IPS DF 6.9 (cell line): ENCODE measurements at regions not wholly inside any gene's neighbourhood (a gene's known extent, or its start where the extent isn't known, plus 50 kb on each side); places are given as distances from the start of the nearest gene placed in this dataset.

Experiments used
- DNase-seq: peaks from one replicate; pipeline ENCODE4 v3.0.0-alpha.2; 2013; ENCODE audit warnings: low read depth, low spot score
- H3K27ac ChIP-seq: one replicate; pipeline ENCODE4 v1.5.1; 2013; ENCODE audit warnings: low read length, control low read depth
- H3K27me3 ChIP-seq: 2 replicates; pipeline ENCODE4 v1.6.1; 2013; ENCODE audit warnings: mild to moderate bottlenecking, low read length; ENCODE audit not compliant: control insufficient read depth, insufficient read depth
- H3K36me3 ChIP-seq: 2 replicates; pipeline ENCODE4 v1.6.1; 2013; ENCODE audit warnings: low read length; ENCODE audit not compliant: control insufficient read depth, insufficient read depth
- H3K4me1 ChIP-seq: 2 replicates; pipeline ENCODE4 v1.6.1; 2013; ENCODE audit warnings: low read length; ENCODE audit not compliant: control insufficient read depth, insufficient read depth
- H3K4me3 ChIP-seq: 2 replicates; pipeline ENCODE4 v1.5.1; 2013; ENCODE audit warnings: mild to moderate bottlenecking, low read length
- H3K9me3 ChIP-seq: 2 replicates; pipeline ENCODE4 v1.6.1; 2013; ENCODE audit warnings: low read length, inconsistent platforms; ENCODE audit not compliant: control insufficient read depth, insufficient read depth
- WGBS: extraction: QIAGEN DNeasy Blood & Tissue Kit; methylation state at CpG from one replicate; pipeline ENCODE4 v1.1.7; 2013; ENCODE audit warnings: mixed read lengths, missing lambda C conversion rate; ENCODE audit not compliant: insufficient read length, insufficient coverage; 5-methylcytosine and 5-hydroxymethylcytosine counted together

DNA sequence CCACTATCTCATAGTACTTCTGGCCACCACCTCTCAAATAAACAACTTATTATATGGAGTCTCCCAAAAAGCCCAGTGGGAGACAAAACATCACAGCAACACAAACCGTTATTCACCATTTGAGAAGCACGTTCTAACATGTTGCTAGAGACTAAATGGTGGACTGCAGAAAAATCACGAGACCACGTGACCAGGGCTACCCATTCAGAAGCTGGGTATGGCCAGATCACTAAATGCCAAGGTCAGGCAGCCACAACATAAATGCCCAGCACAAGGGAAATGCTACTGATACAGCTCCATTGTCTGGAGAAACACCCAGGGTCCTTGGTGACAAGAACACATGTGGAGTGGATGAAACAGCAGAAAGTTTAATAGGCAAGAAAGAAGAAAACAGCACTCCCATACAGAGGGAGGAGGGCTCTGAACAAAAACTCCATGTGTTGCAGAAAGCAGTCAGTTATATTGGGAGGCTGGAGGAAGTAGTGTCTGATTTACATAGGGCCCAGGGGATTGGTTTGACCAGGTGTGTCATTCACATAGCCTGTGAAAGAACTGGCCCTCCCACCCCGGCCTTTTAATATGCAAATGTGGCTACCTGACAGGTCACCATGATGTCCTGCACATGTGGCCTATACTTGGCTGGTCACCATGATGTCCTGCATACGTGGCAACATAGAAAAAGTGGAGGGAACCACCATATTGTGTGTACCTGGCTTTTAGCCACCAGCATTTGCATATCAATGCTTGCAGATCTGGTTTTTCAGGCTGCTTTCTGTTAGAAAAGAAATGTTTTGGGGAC lies 97.2 kb downstream of the TRIM36 start:
- DNase-seq: no peak
- H3K9me3 ChIP-seq: no peaks in the 10 kb centered on the region
- H3K27ac ChIP-seq: no peak overlapping the region
- no peak overlapping the region for H3K4me3 ChIP-seq
- H3K36me3 ChIP-seq: no peaks in the 10 kb centered on the region
- WGBS: no CpG with 5 or more reads among the region's 6 CpGs
- no peaks in the 10 kb centered on the region; the same call in 1 of the 2 replicates for H3K4me1 ChIP-seq
- no peaks in the 10 kb centered on the region for H3K27me3 ChIP-seq

- WGBS: no CpG with 5 or more reads among the region's 3 CpGs
- Histone ChIP-seq H3K27ac (no peak overlapping the region), H3K4me3 (no peak overlapping the region), H3K4me1 (no peaks in the 10 kb centered on the region; the same call in 1 of the 2 replicates), H3K9me3 (no peaks in the 10 kb centered on the region), H3K36me3 (no peaks in the 10 kb centered on the region), H3K27me3 (no peaks in the 10 kb centered on the region)
- no peak for DNase-seq
These were observed 99.0 kb downstream of the TRIM36 start for GRCh38 chr5:115070737-115071136.

- no peaks in the 10 kb centered on the region for H3K27me3 ChIP-seq
- WGBS: no CpG with 5 or more reads among the region's 3 CpGs
These were observed 100.4 kb downstream of the TRIM36 start for GRCh38 chr5:115069087-115069968.

GRCh38 chr5:115068239-115069086 lies 101.2 kb downstream of the TRIM36 start:
- H3K27me3 ChIP-seq: no peaks in the 10 kb centered on the region
- H3K9me3 ChIP-seq: no peaks in the 10 kb centered on the region
- no peak overlapping the region for H3K4me3 ChIP-seq
- WGBS: no CpG with 5 or more reads among the region's 14 CpGs
- H3K27ac ChIP-seq: no peak overlapping the region
- no peaks in the 10 kb centered on the region; the same call in 1 of the 2 replicates for H3K4me1 ChIP-seq
- DNase-seq: no peak
- H3K36me3 ChIP-seq: no peaks in the 10 kb centered on the region

More at GRCh38 chr5:115069087-115069968, 100.4 kb downstream of the TRIM36 start:
- Histone ChIP-seq H3K27ac (no peak overlapping the region), H3K9me3 (no peaks in the 10 kb centered on the region), H3K36me3 (no peaks in the 10 kb centered on the region), H3K4me3 (no peak overlapping the region), H3K4me1 (no peaks in the 10 kb centered on the region; the same call in 1 of the 2 replicates)
- peak; percentile 45 for DNase-seq

DNA sequence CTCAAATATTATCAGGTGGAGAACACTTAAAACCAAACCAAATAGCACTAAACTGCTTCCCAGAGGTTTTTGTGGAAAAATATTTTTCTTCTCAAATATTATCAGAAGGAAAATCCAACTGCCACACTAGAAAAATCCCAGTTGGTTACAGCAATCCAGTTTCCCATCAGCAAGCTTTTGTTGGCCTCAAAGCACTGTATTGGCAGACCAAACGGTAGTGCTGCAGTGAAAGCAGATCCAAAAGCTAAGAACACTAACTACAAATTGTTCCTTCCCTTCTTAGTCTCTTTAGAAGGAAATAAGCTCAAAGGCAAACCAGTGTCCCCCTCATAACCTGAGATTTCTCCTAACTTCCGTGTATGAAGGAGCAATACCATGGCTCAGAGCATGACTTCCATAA lies 105.3 kb downstream of the TRIM36 start:
- H3K4me3 ChIP-seq: no peak overlapping the region
- no peak overlapping the region for H3K27ac ChIP-seq
- H3K36me3 ChIP-seq: no peaks in the 10 kb centered on the region
- DNase-seq: no peak
- H3K9me3 ChIP-seq: no peaks in the 10 kb centered on the region
- no peaks in the 10 kb centered on the region for H3K27me3 ChIP-seq
- no peaks in the 10 kb centered on the region for H3K4me1 ChIP-seq
- no CpG with 5 or more reads among the region's 2 CpGs for WGBS

DNA sequence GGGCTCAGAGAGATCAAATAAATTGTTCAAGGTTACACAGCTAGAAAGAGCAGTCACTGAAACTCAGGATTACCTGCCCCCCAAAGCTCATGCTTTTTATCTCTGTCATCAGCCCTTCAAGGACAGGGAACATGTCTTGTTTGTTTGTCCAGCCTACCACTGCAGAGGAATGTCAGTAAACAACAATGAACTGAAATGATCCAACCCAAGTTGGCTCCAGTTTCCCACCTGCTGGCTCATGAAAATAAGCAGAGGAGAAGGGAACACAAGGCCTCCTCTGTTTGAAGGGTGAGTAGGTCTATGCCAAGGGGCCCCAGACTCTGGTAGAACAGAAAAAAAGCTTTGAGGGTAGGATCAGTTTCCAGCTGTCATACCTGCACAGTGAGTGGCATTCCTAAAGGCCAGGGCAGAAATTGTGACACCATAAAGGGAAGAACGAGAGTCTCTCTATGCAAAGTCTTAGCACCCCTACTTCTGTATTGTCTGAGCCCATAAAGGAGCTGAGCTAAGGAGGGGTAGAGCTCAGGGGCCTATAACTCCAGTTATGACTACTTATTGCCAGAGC lies 115.2 kb downstream of the TRIM36 start:
- Histone ChIP-seq H3K4me3 (no peak overlapping the region), H3K27ac (no peak overlapping the region), H3K27me3 (no peaks in the 10 kb centered on the region), H3K36me3 (no peaks in the 10 kb centered on the region), H3K9me3 (no peaks in the 10 kb centered on the region), H3K4me1 (no peaks in the 10 kb centered on the region)
- no peak for DNase-seq
- no CpG with 5 or more reads among the region's 1 CpG for WGBS

GRCh38 chr5:115052948-115053347 lies 116.8 kb downstream of the TRIM36 start:
- Histone ChIP-seq H3K36me3 (no peaks in the 10 kb centered on the region), H3K4me3 (no peak overlapping the region), H3K27ac (no peak overlapping the region), H3K27me3 (no peaks in the 10 kb centered on the region), H3K4me1 (no peaks in the 10 kb centered on the region), H3K9me3 (no peaks in the 10 kb centered on the region)
- WGBS: no CpG with 5 or more reads among the region's 2 CpGs
- DNase-seq: no peak

GRCh38 chr5:115050866-115051265 lies 118.8 kb downstream of the TRIM36 start:
- Histone ChIP-seq H3K4me3 (no peak overlapping the region), H3K4me1 (no peaks in the 10 kb centered on the region), H3K27me3 (no peaks in the 10 kb centered on the region), H3K36me3 (no peaks in the 10 kb centered on the region), H3K9me3 (no peaks in the 10 kb centered on the region), H3K27ac (no peak overlapping the region)
- no peak for DNase-seq
- no CpG with 5 or more reads among the region's 3 CpGs for WGBS

GRCh38 chr5:115033861-115034260 lies 135.8 kb downstream of the TRIM36 start:
- Histone ChIP-seq H3K27ac (no peak overlapping the region), H3K4me1 (no peaks in the 10 kb centered on the region), H3K36me3 (no peaks in the 10 kb centered on the region), H3K4me3 (no peak overlapping the region), H3K9me3 (no peaks in the 10 kb centered on the region; the same call in none of the 2 replicates), H3K27me3 (no peaks in the 10 kb centered on the region)
- no CpG with 5 or more reads among the region's 4 CpGs for WGBS
- DNase-seq: peak; percentile 39
